ENCODE measurements at regions not wholly inside any gene's neighbourhood (a gene's known extent, or its start where the extent isn't known, plus 50 kb on each side); places are given as distances from the start of the nearest gene placed in this dataset.
"Not testable (repeated sequence)": the region's sequence is repeated elsewhere in the genome, so short reads cannot be mapped to it uniquely, and the experiment has no call there.

GRCh38 chr3:182148360-182148759, 436.6 kb downstream of the SOX2 start:
- no peak for DNase-seq

- DNase-seq, result no peak
Measured at GRCh38 chr3:182149594-182149993, 437.9 kb downstream of the SOX2 start.

GRCh38 chr3:182156326-182156725, 444.6 kb downstream of the SOX2 start:
- not testable (repeated sequence) for DNase-seq

- DNase-seq, result no peak
Measured at GRCh38 chr3:182165234-182165633, 453.5 kb downstream of the SOX2 start.

GRCh38 chr3:182172534-182172933, 460.8 kb downstream of the SOX2 start:
- no peak for DNase-seq

- no peak for DNase-seq
Measured at GRCh38 chr3:182178488-182179200, 466.9 kb downstream of the SOX2 start.

- no peak for DNase-seq
Measured at GRCh38 chr3:182179631-182180030, 467.9 kb downstream of the SOX2 start.

GRCh38 chr3:182180654-182181385, 469.1 kb downstream of the SOX2 start:
- no peak for DNase-seq

- DNase-seq, result no peak
Measured at GRCh38 chr3:182182531-182182968, 470.8 kb downstream of the SOX2 start.

GRCh38 chr3:182183716-182184430, 472.1 kb downstream of the SOX2 start:
- DNase-seq, result no peak

- no peak for DNase-seq
Measured at GRCh38 chr3:182185313-182185712, 473.6 kb downstream of the SOX2 start.

- DNase-seq, result no peak
Measured at GRCh38 chr3:182190056-182190455, 478.3 kb downstream of the SOX2 start.

GRCh38 chr3:182198345-182198744, 486.6 kb downstream of the SOX2 start:
- no peak for DNase-seq

GRCh38 chr3:182201456-182202168, 489.9 kb downstream of the SOX2 start:
- DNase-seq, result no peak

- no peak for DNase-seq
Measured at GRCh38 chr3:182212479-182213076, 500.9 kb downstream of the SOX2 start.

GRCh38 chr3:182214416-182214815, 502.7 kb downstream of the SOX2 start:
- DNase-seq, result no peak

- no peak for DNase-seq
Measured at GRCh38 chr3:182215881-182216280, 504.2 kb downstream of the SOX2 start.

GRCh38 chr3:182216311-182216970, 504.7 kb downstream of the SOX2 start:
- no peak for DNase-seq

- DNase-seq, result no peak
Measured at GRCh38 chr3:182220013-182220412, 508.3 kb downstream of the SOX2 start.

GRCh38 chr3:182220471-182220870, 508.7 kb downstream of the SOX2 start:
- no peak for DNase-seq

GRCh38 chr3:182226995-182227394, 515.3 kb downstream of the SOX2 start:
- no peak for DNase-seq

GRCh38 chr3:182233405-182233804, 521.7 kb downstream of the SOX2 start:
- no peak for DNase-seq
